Ovary (tissue), 3 donors: ENCODE measurements at regions not wholly inside any gene's neighbourhood (a gene's known extent, or its start where the extent isn't known, plus 50 kb on each side); places are given as distances from the start of the nearest gene placed in this dataset.

ENCODE experiments used
- EP300 ChIP-seq: sonication (generic); formaldehyde crosslinking; IDR thresholded peaks from one replicate; pipeline ENCODE4 v1.6.1; 2017; ENCODE audit warnings: antibody characterized with exemption
- POLR2A ChIP-seq: fragments of 450-650 bp; IDR thresholded peaks from one replicate; pipeline ENCODE4 v1.6.1; 2017; ENCODE audit warnings: antibody characterized with exemption, mild to moderate bottlenecking, moderate library complexity
- TF ChIP-seq, protein P1 (sequence below), 3 donors: fragments of 450-650 bp in 2 of 3; fragments of 200-600 bp in 1 of 3; IDR thresholded peaks; one replicate each; pipeline versions ENCODE4 v1.5.1 to v1.8.0; 2016 to 2022; ENCODE audit warnings: antibody characterized with exemption in 3 of 3, mild to moderate bottlenecking in 1 of 3
- donor health status: DM: no; HTN: no; CAD: no.

GRCh38 chr15:101580431-101580830, 71.8 kb downstream of the TM2D3 start:
- TF ChIP-seq, protein P1, sequence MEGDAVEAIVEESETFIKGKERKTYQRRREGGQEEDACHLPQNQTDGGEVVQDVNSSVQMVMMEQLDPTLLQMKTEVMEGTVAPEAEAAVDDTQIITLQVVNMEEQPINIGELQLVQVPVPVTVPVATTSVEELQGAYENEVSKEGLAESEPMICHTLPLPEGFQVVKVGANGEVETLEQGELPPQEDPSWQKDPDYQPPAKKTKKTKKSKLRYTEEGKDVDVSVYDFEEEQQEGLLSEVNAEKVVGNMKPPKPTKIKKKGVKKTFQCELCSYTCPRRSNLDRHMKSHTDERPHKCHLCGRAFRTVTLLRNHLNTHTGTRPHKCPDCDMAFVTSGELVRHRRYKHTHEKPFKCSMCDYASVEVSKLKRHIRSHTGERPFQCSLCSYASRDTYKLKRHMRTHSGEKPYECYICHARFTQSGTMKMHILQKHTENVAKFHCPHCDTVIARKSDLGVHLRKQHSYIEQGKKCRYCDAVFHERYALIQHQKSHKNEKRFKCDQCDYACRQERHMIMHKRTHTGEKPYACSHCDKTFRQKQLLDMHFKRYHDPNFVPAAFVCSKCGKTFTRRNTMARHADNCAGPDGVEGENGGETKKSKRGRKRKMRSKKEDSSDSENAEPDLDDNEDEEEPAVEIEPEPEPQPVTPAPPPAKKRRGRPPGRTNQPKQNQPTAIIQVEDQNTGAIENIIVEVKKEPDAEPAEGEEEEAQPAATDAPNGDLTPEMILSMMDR (IDR thresholded peaks at IDR 0.05), result no peak
- no peak for TF ChIP-seq POLR2A
- TF ChIP-seq EP300, result no peak
